GM10266 (cell line): ENCODE measurements at regions not wholly inside any gene's neighbourhood (a gene's known extent, or its start where the extent isn't known, plus 50 kb on each side); places are given as distances from the start of the nearest gene placed in this dataset.

ENCODE experiments used
- DNase-seq: peaks from one replicate; pipeline ENCODE4 v3.0.0; 2012; ENCODE audit errors: extremely low spot score
- CTCF ChIP-seq: IDR thresholded peaks from 2 replicates; pipeline ENCODE4 v1.5.1; 2012; ENCODE audit warnings: mild to moderate bottlenecking, low read depth; ENCODE audit not compliant: control insufficient read depth, insufficient read depth; ENCODE audit errors: missing control alignments

- DNase-seq: peak; percentile 11
- no peak for TF ChIP-seq CTCF
Observed at GRCh38 chr5:89930591-89931392, 478.8 kb downstream of the CETN3 start.

- TF ChIP-seq CTCF: no peak
- DNase-seq: no peak
Observed at GRCh38 chr5:89929834-89930233, 479.7 kb downstream of the CETN3 start.

- TF ChIP-seq CTCF: peak; percentile 7
- DNase-seq: no peak
Observed at GRCh38 chr5:89929173-89929572, 480.4 kb downstream of the CETN3 start.

- TF ChIP-seq CTCF: no peak
- DNase-seq: no peak
Observed at GRCh38 chr5:89922161-89922560, 487.4 kb downstream of the CETN3 start.

- no peak for DNase-seq
- TF ChIP-seq CTCF: no peak
Observed at GRCh38 chr5:89917112-89917511, 492.4 kb downstream of the CETN3 start.

- no peak for TF ChIP-seq CTCF
- no peak for DNase-seq
Observed at GRCh38 chr5:89916131-89916530, 493.4 kb downstream of the CETN3 start.

GRCh38 chr5:89908876-89909275 lies 500.7 kb downstream of the CETN3 start:
- no peak for TF ChIP-seq CTCF
- DNase-seq: no peak
